Psoas muscle (tissue), 7 donors: ENCODE measurements at regions not wholly inside any gene's neighbourhood (a gene's known extent, or its start where the extent isn't known, plus 50 kb on each side); places are given as distances from the start of the nearest gene placed in this dataset.

ENCODE experiments used
- ATAC-seq, 4 donors: fragments of 200-7000 bp; cut with Tn5 transposase; one replicate each; pipeline ENCODE4 v1.9.1; 2020; ENCODE audit warnings: moderate library complexity in 3 of 4, mild to moderate bottlenecking in 2 of 4
- DNase-seq, 2 donors: peaks; one replicate each; pipeline ENCODE4 v3.0.0-alpha.2; 2020
- H3K27ac ChIP-seq: fragments of 200-600 bp; one replicate; pipeline ENCODE4 v1.8.0; 2022
- H3K27me3 ChIP-seq, 3 donors: fragments of 200-600 bp in 1 of 3; one replicate each; pipeline versions ENCODE4 v1.6.1 to v1.8.0; 2013 to 2022; ENCODE audit warnings: low read length in 2 of 3, mild to moderate bottlenecking in 2 of 3, moderate library complexity in 1 of 3; ENCODE audit not compliant: insufficient read depth in 3 of 3
- H3K36me3 ChIP-seq, 2 donors: fragments of 200-600 bp in 1 of 2; one replicate each; pipeline versions ENCODE4 v1.6.1 to v1.8.0; 2013 to 2022; ENCODE audit warnings: low read depth in 1 of 2, mild to moderate bottlenecking in 1 of 2, moderate library complexity in 1 of 2; ENCODE audit not compliant: insufficient read depth in 1 of 2
- H3K4me1 ChIP-seq: fragments of 200-600 bp; one replicate; pipeline ENCODE4 v1.8.0; 2022
- H3K4me3 ChIP-seq: fragments of 200-600 bp; one replicate; pipeline ENCODE4 v1.8.0; 2022; ENCODE audit warnings: mild to moderate bottlenecking
- H3K9me3 ChIP-seq: fragments of 200-600 bp; one replicate; pipeline ENCODE4 v1.8.0; 2022
- CTCF ChIP-seq: fragments of 200-600 bp; IDR thresholded peaks from one replicate; pipeline ENCODE4 v1.8.0; 2022; ENCODE audit warnings: antibody characterized with exemption
- WGBS, 3 donors: extraction: QIAGEN DNeasy Blood & Tissue Kit; methylation state at CpG; one replicate each; pipeline versions ENCODE4 v1.1.6 to v1.1.7; 2013; 5-methylcytosine and 5-hydroxymethylcytosine counted together
- intact Hi-C, 2 donors: fragments of 100-400 bp; cut with DNase I; formaldehyde crosslinking; loops; one replicate each; pipeline versions ENCODE4 v1.11.0 to v1.14.2; 2022
- donor health status: healthy with polysubstance abuse.
- donor health status: DM: no; HTN: no; CAD: no; lungs with moderate emphysema.
- donor health status: Bipolar disorder and iron deficiency.
- donor health status: healthy.
- donor health status: DM: yes; HTN: yes; CAD: no.
- donor health status: DM: no; HTN: no; CAD: no.
- donor health status: DM: yes; HTN: yes; CAD: no.

- TF ChIP-seq CTCF = no peak
- Histone ChIP-seq H3K27me3 (no peaks in the 10 kb centered on the region), H3K36me3 (no peaks in the 10 kb centered on the region), H3K4me1 (no peaks in the 10 kb centered on the region), H3K9me3 (no peaks in the 10 kb centered on the region), H3K4me3 (no peak overlapping the region), H3K27ac (no peak overlapping the region)
- no peak for ATAC-seq
- no peak for DNase-seq
- intact Hi-C loops = no loop called here
- 76 to 91% (median 81%) methylated on average over 1 of the region's 1 CpG for WGBS, 3 donors
Measured at GRCh38 chr7:89826121-89826520, 328.1 kb upstream of the STEAP1 start.

- ATAC-seq = no peak
- no peak for TF ChIP-seq CTCF
- H3K27ac ChIP-seq = no peak overlapping the region
- H3K4me1 ChIP-seq = no peaks in the 10 kb centered on the region
- DNase-seq = no peak
- no peaks in the 10 kb centered on the region for H3K9me3 ChIP-seq
- no peak overlapping the region for H3K4me3 ChIP-seq
- no peaks in the 10 kb centered on the region for H3K27me3 ChIP-seq
- H3K36me3 ChIP-seq = no peaks in the 10 kb centered on the region
- intact Hi-C loops = no loop called here
Measured at GRCh38 chr7:89826557-89826956, 327.7 kb upstream of the STEAP1 start.

GRCh38 chr7:89837515-89837914 lies 316.8 kb upstream of the STEAP1 start:
- ATAC-seq (peak in 3 of 4 donors; percentile 30 to 77 (median 43)), DNase-seq (no peak)
- H3K4me3 ChIP-seq = no peak overlapping the region
- no peaks in the 10 kb centered on the region for H3K36me3 ChIP-seq
- H3K4me1 ChIP-seq = no peaks in the 10 kb centered on the region
- H3K27me3 ChIP-seq = no peaks in the 10 kb centered on the region
- 3 to 7% (median 6%) methylated on average over 1 of the region's 1 CpG for WGBS, 3 donors
- no peaks in the 10 kb centered on the region for H3K9me3 ChIP-seq
- intact Hi-C loops = no loop called here
- no peak overlapping the region for H3K27ac ChIP-seq
- TF ChIP-seq CTCF = no peak

GRCh38 chr7:89839329-89839728 lies 314.9 kb upstream of the STEAP1 start:
- WGBS, 3 donors = 42 to 67% (median 46%) methylated on average over 3 of the region's 3 CpGs
- no peaks in the 10 kb centered on the region for H3K4me1 ChIP-seq
- TF ChIP-seq CTCF = no peak
- DNase-seq (no peak), ATAC-seq (no peak)
- intact Hi-C loops = no loop called here
- no peaks in the 10 kb centered on the region for H3K36me3 ChIP-seq
- H3K27me3 ChIP-seq = no peaks in the 10 kb centered on the region
- no peak overlapping the region for H3K4me3 ChIP-seq
- no peak overlapping the region for H3K27ac ChIP-seq
- no peaks in the 10 kb centered on the region for H3K9me3 ChIP-seq

- no peaks in the 10 kb centered on the region for H3K9me3 ChIP-seq
- H3K4me1 ChIP-seq = no peaks in the 10 kb centered on the region
- ATAC-seq = no peak
- intact Hi-C loops = no loop called here
- WGBS, 3 donors = 64 to 79% (median 70%) methylated on average over 2 of the region's 2 CpGs
- H3K4me3 ChIP-seq = no peak overlapping the region
- DNase-seq = no peak
- H3K27me3 ChIP-seq = no peaks in the 10 kb centered on the region
- no peaks in the 10 kb centered on the region for H3K36me3 ChIP-seq
- H3K27ac ChIP-seq = no peak overlapping the region
- TF ChIP-seq CTCF = no peak
Measured at GRCh38 chr7:89845952-89846351, 308.3 kb upstream of the STEAP1 start.
